Esophagus muscularis mucosa (tissue), 2 donors: ENCODE measurements at regions not wholly inside any gene's neighbourhood (a gene's known extent, or its start where the extent isn't known, plus 50 kb on each side); places are given as distances from the start of the nearest gene placed in this dataset.
"Not testable (repeated sequence)": the region's sequence is repeated elsewhere in the genome, so short reads cannot be mapped to it uniquely, and the experiment has no call there.

Experiments
- EP300 ChIP-seq: sonication (generic); formaldehyde crosslinking; IDR thresholded peaks from one replicate; pipeline ENCODE4 v1.6.1; 2017; ENCODE audit warnings: antibody characterized with exemption
- POLR2A ChIP-seq: fragments of 450-650 bp; IDR thresholded peaks from one replicate; pipeline ENCODE4 v1.6.1; 2017; ENCODE audit warnings: antibody characterized with exemption, moderate library complexity, mild to moderate bottlenecking, low read depth

DNA sequence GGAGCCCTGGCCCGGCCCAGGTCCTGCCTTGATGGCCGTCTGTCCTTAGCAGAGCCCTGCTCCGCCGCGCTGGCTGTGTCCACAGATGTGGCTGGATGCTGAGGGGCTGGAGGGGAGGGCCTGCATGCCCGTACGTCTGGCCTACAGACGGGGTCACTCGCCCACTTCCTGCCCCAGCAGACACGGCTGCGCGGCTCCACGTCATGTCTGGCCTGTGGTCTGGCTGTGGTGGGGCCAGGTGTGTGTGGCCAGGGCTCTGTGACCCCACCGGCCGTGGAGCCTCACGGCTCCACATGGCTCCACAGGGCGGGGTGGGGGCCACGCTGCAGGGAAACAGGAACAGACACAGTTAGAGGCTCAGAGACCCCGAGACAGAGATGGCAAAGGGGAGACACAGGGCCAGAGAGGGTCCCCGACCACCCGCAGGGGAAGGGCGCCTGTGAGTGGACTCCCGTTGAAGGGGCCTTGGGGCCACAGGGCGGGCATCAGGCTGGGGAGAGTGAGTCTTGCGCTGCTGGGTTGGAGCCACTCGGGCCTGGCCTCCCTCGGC, 65.5 kb downstream of the TMEM121 start:
- not testable (repeated sequence) for TF ChIP-seq POLR2A, EP300
